Endothelial cell of hepatic sinusoid (primary cell): ENCODE measurements at regions not wholly inside any gene's neighbourhood (a gene's known extent, or its start where the extent isn't known, plus 50 kb on each side); places are given as distances from the start of the nearest gene placed in this dataset.

Source experiments
- in situ Hi-C: cut with HindIII; loops from 2 replicates; pipeline ENCODE4 v1.10.0; 2017; ENCODE audit warnings: low sequenced_read_pairs

DNA sequence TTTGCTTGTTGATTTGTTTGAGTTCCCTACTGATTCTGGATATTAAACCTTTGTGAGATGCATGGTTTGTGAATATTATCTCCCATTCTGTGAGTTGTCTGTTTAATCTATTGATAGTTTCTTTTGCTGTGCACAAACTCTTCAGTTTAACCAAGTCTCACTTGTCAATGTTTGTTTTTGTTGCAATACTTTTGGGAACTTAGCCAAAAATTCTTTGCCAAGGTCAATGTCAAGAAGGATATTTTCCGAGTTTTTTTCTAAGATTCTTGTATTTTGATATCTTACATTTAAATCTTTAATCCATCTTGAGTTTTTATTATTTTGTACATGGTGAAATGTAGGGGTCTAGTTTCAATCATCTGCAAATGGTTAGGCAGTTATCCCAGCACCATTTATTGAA is 1230.7 kb upstream of the NCAM2 start:
- in situ Hi-C loops = no loop called here

DNA sequence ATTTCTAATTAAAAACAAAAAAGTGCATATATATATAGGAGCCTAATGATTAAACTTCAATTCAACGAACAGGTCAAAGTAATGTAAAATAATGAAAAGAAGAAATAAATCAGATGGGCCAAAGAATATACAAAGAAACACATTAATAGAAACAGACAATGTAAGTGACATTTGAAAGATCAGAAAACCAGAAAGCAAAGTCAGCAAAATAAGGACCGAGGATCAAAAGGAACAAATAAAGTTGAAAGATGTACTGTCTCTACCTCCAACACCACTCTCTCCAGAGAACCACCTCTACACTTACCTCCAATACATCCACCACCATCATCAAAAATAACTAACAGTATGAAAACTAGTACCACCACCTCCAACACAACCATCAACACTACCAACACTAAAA is 1226.3 kb upstream of the NCAM2 start:
- in situ Hi-C loops = no loop called here

DNA sequence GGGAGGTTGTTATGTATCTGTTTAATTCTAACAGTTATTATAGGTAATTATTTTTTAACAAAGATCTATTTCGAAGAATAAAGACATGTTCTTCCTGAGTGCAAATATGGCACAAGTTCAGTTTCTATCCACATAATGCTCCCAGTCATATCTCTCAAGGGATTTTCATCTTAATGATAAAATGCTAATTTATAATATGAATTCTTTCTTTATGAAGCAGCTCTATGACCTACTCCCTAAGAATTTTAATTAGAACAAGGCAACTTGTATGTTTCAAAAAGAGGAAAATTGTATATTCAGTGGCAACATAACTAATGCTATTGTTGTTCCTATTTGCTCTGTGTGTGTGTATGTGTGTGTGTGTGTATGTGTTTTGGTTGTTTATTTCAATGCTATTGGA is 1222.1 kb upstream of the NCAM2 start:
- in situ Hi-C loops = no loop called here

DNA sequence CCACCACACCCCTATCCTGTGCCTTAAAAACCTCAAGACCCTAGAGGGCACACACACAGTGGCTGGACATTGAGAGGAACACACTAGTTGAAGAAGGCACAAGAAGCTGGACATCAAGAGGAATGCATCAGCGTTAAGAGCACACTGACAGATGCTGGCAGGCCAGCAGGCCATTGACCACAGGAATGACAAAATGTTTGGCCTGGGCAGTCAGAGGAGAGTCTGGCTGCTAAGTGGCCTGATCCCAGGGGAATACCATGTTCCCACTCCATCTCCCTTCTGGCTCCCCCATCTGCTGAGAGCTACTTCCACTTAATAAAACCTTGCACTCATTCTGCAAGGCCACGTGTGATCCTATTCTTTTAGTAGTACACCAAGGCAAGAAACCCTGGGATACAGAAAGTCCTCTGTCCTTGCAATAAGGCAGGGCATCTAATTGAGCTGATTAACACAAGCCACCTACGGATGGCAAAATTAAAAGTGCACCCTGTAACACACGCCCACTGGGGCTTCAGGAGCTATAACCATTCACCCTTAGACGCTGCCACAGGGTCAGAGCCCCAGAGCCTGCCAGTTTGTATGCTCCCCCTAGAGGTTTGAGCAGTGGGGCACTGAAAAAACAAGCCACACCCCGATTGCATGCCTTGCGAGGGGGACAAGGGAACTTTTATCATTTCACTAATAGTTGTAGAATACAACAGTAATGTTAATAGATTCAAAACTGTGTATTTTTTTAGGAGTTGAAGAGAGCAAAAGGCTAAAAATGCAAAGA is 1216.1 kb upstream of the NCAM2 start:
- in situ Hi-C loops = no loop called here

DNA sequence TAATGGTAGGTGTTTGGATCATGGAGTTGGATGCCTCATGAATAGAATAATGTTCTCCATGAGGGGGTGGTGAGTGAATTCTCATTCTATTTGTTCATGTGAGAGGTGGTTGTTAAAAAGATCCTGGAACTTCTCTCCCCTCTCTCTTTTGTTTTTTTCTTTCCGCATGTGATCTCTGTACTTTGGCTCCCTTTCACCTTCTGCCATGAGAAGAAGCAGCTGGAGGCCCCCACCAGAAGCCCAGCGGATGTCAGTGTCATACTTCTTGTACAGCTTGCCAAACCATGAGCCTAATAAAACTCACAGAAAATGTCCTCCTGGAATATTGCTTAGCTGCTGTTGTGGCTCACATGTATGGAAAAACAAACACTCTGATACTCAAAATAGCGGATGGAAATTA is 1212.3 kb upstream of the NCAM2 start:
- in situ Hi-C loops = no loop called here

DNA sequence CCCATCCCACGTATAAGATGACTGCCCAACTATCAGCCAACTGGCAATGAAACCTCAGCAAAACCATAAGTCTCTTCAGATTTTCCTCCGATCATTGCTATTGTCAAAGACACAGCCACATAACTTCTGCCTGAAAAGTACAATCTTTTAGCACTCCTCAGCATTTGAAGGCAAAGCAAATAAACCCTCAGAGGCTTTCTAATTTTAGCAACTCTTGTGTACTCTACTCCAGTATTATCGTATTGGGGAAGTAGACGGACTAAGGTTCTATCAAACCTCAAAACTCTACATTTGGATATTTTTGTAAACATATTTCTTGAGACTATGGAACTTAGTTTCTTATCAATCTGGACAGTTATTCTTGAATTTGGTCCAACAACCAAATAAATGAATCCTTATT is 1206.2 kb upstream of the NCAM2 start:
- in situ Hi-C loops = no loop called here

DNA sequence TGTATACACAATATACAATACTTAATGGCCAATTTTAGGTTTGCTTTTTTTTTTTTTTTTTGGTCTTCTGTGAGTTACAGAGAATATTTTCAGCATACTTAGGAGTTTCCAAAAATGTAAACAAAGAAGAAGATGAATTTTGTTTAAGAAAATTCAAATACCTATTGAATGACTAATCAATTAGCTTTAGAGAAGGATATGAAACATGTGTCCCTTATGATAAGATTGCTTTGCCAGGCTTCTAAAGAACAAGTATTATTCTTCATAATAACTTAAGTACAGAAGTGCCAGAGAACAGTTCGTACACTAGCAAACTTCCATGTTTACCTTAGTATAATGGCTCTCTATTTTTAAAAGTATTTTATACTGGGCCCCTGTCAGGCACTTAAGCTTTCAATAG is 1191.0 kb upstream of the NCAM2 start:
- in situ Hi-C loops = no loop called here

DNA sequence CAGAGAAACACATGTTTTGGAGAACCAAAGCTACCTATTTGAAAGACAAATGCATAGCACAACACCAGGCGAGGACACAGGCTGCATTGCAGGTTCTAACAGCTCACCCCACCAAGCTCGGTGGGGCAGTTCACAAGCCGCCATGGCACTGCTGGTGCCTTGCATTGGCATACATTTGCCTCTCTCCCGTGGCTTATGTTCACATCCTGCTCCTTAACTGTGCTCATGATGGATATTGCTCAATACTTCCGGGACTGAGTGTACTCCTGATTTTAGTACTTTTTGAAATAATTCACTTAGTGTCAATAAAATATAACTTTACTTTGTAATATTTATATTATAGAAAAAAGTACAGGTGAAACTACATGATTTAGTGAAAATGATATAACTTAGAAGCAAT is 1187.4 kb upstream of the NCAM2 start:
- in situ Hi-C loops = no loop called here

DNA sequence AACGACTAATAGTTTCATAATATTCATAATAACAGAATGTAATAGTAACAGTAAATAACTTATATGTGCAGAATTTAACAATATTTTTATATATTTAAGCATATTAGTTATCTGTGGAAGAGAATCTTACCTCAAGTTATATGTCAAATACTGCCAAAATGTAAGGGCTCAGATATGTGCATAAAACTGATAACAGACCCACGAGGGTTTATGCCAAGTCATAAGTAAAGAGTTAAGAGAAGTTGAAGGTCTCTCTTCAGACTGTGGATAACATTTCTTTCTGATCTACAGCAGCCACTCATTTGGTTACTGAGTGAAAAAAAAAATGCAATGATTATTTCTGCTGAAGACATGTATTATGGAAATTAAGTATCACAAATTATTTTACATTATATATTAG is 1167.8 kb upstream of the NCAM2 start:
- in situ Hi-C loops = no loop called here

DNA sequence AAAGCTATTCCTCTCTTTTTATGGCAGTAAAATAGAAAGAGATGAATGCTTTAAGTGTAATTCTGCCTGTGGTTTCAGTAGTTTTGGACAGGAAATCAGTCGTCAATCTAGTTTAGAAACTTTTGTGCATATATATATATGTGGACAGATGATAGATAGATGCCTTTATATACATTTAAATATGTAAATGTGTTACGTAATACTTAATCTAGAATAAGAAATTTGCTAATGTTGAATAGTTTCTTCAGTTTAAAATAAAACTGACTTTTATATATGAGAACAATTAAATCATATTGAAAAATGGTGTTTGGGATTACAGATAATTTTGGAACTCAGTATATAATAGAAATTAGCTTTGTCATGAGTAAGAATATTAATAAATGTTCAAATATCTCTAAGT is 1165.7 kb upstream of the NCAM2 start:
- in situ Hi-C loops = no loop called here

DNA sequence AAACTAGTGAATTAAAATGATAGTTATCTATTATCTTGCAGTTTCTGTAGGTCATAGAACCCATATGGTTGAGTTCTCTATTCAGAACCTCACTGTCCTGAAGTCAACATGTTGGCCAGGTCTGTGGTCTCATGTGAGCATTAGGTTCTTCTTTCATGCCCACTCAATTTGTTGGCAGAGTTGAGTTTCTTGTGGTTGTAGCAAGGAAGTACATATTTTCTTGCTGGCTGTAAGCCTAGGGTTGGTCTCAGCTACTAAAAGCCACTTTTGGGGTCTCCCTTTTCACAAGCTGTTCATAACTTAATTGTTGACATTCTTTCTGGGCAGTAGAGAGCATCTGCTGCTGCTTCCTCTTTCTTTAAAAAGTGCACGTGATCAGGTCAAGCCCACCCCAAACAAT is 1165.1 kb upstream of the NCAM2 start:
- in situ Hi-C loops = no loop called here

DNA sequence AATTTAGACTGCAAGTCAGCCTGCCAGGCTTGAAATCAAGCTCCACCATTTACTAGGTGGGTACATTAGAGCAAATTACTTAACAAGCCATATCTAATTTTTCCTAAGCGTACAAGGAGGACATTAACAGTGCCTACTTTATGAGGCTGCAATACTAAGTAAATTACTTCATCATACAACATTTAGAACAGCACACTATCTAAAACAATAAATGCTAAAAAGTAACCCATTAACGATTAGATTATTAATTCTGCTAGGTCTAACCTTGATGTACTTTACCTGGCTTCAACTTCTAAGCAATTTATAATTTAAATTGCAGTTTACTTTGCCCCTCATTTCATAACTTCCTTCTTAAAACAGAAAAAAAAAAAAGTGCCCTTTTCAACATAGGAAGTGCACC is 1155.6 kb upstream of the NCAM2 start:
- in situ Hi-C loops = no loop called here

DNA sequence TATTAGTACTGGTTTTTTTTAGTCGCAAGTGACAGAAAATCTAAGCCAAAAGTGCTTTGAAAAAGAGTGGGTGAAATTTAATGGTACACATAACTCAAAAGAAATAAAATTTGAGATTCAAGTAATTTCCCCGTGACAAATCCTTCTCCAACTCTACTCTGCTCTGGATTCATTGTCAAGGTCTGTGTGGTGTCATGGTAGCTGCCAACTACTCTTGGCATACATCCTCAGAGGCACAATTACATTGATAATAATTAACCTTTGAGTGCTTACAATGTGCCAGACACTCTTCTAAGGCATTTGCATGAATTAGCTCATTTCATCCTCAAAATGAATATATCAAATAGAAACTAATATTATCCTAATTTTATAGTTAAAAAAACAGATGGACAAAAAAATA is 1153.9 kb upstream of the NCAM2 start:
- in situ Hi-C loops = no loop called here

DNA sequence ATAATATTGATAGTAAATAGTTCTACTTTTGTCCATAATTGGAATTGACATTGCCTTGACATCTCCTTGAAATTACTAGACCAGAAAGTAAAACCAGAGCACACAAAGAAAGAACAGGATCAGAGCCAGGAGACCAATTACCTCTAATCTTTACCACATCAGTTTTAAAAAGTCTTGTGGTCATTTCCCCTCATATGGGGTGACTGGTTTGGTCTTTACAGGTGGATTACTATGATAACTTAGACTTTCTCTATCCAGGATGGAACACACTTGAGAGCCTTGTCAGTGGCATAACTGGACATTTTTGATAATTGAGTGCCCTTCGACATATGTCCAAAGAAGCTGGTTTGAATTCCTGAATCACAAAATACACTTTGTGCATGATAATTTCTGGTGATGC is 1148.1 kb upstream of the NCAM2 start:
- in situ Hi-C loops = no loop called here

DNA sequence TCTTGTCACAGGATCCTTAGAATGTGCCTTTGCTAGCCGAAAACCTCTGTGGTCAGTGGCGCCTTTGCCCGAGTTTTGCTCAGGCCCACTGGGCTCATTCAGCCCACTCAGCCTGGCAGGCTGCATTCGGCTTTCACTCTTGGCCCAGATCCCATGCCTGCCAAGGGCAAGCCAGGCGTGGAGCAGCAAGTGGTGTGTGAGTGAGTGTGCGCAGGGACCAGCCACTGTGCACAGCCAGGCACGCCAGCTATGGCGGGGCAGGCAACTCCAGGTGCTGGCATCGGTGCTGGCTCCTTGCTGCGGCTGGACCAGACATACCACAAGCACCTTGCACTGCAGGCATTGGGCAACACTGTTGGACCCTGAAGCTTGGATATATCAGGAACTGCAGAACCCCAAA is 1145.1 kb upstream of the NCAM2 start:
- in situ Hi-C loops = no loop called here

DNA sequence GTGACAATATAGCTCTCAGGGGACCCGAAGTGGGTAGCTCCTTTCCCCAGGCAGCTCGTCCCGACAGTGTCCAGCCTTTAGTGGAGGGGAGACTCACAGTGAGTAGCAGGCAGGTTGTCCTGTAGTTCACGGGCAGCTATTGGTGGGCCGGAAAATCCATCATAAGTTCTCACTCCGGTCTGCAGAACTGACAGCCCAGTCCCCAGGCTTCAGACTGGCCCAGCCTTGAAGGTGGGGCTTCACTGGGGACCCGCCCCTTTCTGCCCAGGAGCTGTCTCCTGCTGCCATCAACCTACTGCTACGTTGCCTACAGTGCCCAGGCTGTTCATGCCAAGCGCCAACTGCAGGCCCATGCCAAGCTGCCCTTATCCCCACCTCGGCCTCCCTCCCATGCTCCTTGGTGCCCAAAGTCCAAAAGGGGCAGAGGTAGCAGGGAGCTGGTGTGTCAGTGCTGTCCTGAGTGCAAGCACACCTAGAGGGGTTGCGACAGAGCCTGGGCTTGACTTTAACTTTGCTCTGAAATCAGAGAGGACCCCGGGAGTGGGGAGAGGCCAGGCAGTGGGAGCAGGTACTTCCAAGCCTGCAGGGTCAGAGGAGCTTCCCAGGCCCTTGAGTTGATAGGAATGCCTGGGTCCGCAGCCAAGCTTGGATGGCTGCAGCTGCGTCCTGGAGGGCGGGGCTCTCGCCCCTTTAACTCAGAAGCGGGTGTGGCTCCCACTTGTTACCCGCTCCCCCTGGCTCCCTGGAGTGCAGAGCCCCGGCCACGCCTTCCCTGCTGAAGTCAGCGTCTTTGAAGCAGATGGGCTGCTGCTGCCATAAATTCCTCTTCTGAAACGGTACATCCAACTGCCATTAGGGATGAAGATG is 1144.3 kb upstream of the NCAM2 start:
- in situ Hi-C loops = no loop called here

DNA sequence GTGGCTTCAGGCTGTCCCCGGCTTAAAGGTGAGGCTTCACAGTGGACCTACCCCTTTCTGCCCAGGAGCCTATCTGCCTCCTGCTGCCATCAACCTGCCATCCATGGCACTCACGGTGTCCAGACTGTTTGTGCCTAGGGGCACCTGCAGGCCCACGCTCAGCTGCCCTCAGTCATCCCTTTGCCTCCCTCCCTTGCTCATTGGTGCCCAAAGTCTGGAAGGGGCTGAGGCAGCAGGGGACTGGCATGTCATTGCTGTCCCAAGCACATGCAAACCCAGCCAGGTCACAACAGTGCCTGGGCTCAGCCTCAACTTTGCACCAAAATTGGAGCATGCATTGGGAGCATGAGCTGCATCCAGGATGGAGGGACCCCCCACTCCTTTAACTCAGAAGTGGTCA is 1142.7 kb upstream of the NCAM2 start:
- in situ Hi-C loops = no loop called here

DNA sequence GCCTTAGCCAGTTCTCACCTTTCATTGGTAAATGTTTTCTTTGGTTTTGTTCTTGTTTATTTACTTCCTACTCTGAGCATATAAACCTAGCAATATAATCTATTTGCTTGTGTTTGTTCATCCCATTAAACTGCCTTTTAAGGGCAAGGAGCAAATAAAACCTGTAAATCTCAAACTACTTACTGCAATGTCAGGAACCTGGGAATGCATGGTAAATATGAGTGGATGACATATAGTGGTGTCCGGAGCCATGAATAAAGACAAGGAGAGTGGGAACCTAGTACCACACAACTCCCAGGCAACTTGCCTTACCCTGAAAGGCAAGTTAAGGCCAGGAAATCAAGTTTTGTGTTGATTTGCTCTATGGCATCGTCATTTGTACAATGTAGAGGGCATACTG is 1133.7 kb upstream of the NCAM2 start:
- in situ Hi-C loops = no loop called here

DNA sequence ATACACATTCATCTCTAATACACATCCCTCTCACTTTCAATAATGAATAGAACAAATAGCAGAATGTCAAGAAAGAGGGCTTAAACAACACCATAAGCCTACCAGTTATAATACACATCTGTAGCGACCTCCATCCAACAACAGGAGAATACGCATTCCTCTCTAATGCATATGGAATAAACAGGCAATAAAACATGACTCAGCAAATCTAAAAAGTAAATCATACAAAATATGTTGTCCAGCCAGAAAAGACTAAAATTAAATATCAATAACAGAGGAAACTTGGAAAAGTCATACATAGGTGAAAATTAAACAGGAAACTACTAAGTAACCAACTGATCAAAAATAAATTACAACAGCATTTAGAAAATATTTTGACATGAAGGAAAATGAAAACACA is 1127.5 kb upstream of the NCAM2 start:
- in situ Hi-C loops = no loop called here

DNA sequence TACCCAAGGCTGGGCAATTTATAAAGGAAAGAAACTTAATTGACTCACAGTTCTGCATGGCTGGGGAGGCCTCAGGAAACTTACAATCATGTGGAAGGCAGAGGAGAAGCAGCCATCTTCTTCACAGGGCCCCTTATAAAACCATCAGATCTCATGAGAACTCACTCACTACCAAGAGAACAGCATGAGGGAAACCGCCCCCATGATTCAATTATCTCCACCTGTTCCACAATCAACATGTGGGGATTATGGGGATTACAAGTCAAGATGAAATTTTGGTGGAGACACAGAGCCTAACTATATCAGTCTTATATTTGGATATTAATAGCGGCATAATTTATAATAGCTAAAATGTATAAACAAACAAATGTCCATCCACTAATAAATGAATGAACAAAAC is 1123.7 kb upstream of the NCAM2 start:
- in situ Hi-C loops = no loop called here

DNA sequence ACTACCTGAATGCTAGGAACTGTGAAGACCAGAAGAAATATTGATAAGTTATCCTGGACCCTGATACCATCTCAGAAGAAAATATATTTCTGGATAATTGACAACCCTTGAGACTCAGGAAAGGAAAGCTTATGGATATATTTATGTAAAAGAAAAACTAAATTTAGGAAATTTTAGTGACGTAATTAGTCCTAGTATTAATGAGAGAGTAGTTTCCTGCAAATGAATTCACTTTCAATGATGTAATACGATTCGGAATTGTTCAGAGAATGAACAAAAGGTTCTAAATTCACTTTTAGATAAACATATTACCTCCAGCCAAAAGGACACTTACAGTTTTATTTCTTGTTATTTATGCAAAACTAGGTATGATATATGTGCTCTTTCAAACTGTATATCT is 1120.1 kb upstream of the NCAM2 start:
- in situ Hi-C loops = no loop called here

DNA sequence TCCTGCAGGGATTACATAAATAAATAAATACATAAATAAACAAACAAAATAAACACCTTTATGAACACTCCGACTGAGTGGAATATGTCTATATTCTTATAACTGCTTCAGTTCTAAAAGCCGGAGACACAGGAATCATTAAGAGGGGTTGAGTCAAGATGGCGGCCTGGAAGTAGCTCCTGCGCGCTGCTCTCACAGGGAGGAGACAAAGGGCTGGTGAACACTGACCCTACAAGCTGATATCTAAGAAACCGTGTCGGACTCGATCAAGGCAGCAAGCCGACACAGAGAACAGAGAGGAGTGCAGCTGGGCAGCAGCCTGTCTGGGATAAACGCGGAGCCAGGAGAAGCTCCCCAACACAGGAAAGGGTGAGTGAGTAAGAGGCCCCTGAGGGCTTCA is 1098.6 kb upstream of the NCAM2 start:
- in situ Hi-C loops = no loop called here
